ENCODE measurements at regions not wholly inside any gene's neighbourhood (a gene's known extent, or its start where the extent isn't known, plus 50 kb on each side); places are given as distances from the start of the nearest gene placed in this dataset.

DNA sequence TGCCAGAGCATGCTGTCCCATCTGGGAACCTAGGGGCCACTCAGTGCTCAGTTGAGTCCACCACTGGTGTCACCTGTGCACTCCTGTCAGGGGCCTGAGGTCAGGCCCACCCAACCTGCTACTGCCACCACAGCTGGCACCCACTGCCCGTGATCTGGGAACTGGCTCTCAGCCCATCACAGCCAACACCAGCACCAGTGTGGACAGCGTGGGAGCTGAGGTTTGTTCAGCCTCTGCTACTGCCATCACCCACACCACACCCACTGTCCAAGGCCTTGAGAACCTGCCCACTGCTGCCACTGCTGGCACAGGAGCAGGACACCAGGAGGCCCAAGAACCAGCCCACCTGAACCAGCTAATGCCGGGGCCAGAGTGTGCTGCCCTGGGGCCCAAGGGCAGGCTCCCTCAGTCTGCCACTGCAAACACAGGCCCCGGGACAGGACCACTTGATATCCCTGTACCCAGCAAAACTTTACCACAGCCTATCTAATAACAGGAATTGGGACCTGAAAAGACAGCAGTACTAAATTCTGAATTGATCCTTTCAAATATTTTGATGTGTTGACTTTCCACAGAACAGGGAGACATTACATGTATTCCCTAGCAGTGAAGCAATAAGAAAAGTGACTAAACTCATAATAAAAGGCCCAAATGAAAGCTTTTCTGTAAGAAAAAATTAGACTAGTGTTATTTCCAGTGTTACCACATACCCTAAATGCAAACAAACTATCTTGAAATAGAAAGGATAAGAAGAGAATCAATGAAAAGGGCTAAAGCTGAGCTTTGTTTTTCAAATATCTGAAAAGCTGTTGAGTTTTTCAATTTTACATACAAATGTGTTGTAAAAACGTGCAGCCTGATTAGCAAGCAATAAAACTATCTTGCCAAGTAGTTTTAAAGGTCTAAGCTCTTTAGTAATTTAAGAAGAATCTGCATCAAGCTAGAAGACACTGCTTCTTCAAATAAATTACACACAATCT, 640.7 kb downstream of the METTL4 start:
- no peaks in the 10 kb centered on the region for H3K27me3 Mint-ChIP-seq (ENCODE audit: low read depth, unreplicated experiment)
- no peaks in the 10 kb centered on the region for H3K27me3 ChIP-seq (ENCODE audit: insufficient read depth, low read length)
- H4K20me1 ChIP-seq (ENCODE audit: insufficient read depth, low read length) = no peaks in the 10 kb centered on the region
- H3K4me2 ChIP-seq (ENCODE audit: low read length) = no peak overlapping the region
- no peak overlapping the region for H3K27ac ChIP-seq (ENCODE audit: low read depth, low read length)
- no peak overlapping the region for H2AFZ ChIP-seq (ENCODE audit: low read depth, low read length)
- H3K4me1 ChIP-seq (ENCODE audit: insufficient read depth, low read length) = no peaks in the 10 kb centered on the region
- H3K36me3 Mint-ChIP-seq (ENCODE audit: low read depth, unreplicated experiment) = no peaks in the 10 kb centered on the region
- no peak for DNase-seq (ENCODE audit: low read depth)
- no peak overlapping the region for H3K4me3 Mint-ChIP-seq (ENCODE audit: unreplicated experiment)
- no peak overlapping the region for H3K9ac ChIP-seq (ENCODE audit: low read length)
- no peaks in the 10 kb centered on the region for H3K79me2 ChIP-seq (ENCODE audit: insufficient read depth, low read length)
- no peak for FAIRE-seq
- no peak for TF ChIP-seq EZH2 (IDR thresholded peaks at IDR 0.05; ENCODE audit: insufficient read depth, low read length)
- TF ChIP-seq, protein P1, sequence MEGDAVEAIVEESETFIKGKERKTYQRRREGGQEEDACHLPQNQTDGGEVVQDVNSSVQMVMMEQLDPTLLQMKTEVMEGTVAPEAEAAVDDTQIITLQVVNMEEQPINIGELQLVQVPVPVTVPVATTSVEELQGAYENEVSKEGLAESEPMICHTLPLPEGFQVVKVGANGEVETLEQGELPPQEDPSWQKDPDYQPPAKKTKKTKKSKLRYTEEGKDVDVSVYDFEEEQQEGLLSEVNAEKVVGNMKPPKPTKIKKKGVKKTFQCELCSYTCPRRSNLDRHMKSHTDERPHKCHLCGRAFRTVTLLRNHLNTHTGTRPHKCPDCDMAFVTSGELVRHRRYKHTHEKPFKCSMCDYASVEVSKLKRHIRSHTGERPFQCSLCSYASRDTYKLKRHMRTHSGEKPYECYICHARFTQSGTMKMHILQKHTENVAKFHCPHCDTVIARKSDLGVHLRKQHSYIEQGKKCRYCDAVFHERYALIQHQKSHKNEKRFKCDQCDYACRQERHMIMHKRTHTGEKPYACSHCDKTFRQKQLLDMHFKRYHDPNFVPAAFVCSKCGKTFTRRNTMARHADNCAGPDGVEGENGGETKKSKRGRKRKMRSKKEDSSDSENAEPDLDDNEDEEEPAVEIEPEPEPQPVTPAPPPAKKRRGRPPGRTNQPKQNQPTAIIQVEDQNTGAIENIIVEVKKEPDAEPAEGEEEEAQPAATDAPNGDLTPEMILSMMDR (IDR thresholded peaks at IDR 0.05; ENCODE audit: insufficient read depth, low read depth, low read length) = no peak
- H3K9me3 Mint-ChIP-seq (ENCODE audit: unreplicated experiment) = peaks cover 5% of the 10 kb centered on the region
- H3K4me3 ChIP-seq (ENCODE audit: insufficient read depth, low read depth, low read length) = no peak overlapping the region
- no peaks in the 10 kb centered on the region for H3K36me3 ChIP-seq (ENCODE audit: insufficient read depth, low read length)
- H3K4me1 Mint-ChIP-seq (ENCODE audit: low read depth, unreplicated experiment) = no peaks in the 10 kb centered on the region
- no peak overlapping the region for H3K27ac Mint-ChIP-seq (ENCODE audit: unreplicated experiment)
- H3K9me3 ChIP-seq (ENCODE audit: insufficient read depth, low read depth, low read length) = no peaks in the 10 kb centered on the region

DNA sequence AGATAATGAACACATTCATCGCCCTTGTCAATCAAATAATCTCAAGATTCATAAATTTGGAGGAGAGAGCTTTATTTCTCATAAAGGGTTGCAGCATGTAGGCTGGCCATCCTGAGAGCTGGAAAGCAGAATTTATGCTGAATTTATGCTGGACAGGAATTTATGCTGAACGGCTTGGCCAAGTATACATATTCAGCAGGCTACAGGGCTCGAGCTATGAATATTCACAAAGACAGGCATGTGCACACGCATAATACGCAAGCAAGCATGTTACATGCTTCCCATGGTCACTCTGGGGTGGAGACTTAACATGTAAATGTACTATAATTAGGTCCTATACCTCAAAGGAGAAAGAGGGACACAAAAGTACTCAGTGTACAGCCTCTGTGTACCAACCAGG, 618.8 kb downstream of the METTL4 start:
- no peak overlapping the region for H3K4me2 ChIP-seq (ENCODE audit: low read length)
- H4K20me1 ChIP-seq (ENCODE audit: insufficient read depth, low read length) = no peaks in the 10 kb centered on the region
- H3K4me3 ChIP-seq (ENCODE audit: insufficient read depth, low read depth, low read length) = no peak overlapping the region
- H3K9ac ChIP-seq (ENCODE audit: low read length) = no peak overlapping the region
- TF ChIP-seq EZH2 (IDR thresholded peaks at IDR 0.05; ENCODE audit: insufficient read depth, low read length) = no peak
- TF ChIP-seq, protein P1 (IDR thresholded peaks at IDR 0.05; ENCODE audit: insufficient read depth, low read depth, low read length) = no peak
- Mint-ChIP-seq H3K4me3 (ENCODE audit: unreplicated experiment) (no peak overlapping the region), H3K4me1 (ENCODE audit: low read depth, unreplicated experiment) (no peaks in the 10 kb centered on the region), H3K27me3 (ENCODE audit: low read depth, unreplicated experiment) (peaks cover 4% of the 10 kb centered on the region), H3K27ac (ENCODE audit: unreplicated experiment) (no peak overlapping the region), H3K9me3 (ENCODE audit: unreplicated experiment) (no peaks in the 10 kb centered on the region), H3K36me3 (ENCODE audit: low read depth, unreplicated experiment) (no peaks in the 10 kb centered on the region)
- H3K36me3 ChIP-seq (ENCODE audit: insufficient read depth, low read length) = no peaks in the 10 kb centered on the region
- H2AFZ ChIP-seq (ENCODE audit: low read depth, low read length) = no peak overlapping the region
- no peak overlapping the region for H3K27ac ChIP-seq (ENCODE audit: low read depth, low read length)
- no peaks in the 10 kb centered on the region for H3K27me3 ChIP-seq (ENCODE audit: insufficient read depth, low read length)
- H3K79me2 ChIP-seq (ENCODE audit: insufficient read depth, low read length) = no peaks in the 10 kb centered on the region
- H3K4me1 ChIP-seq (ENCODE audit: insufficient read depth, low read length) = no peaks in the 10 kb centered on the region
- no peak for FAIRE-seq
- no peaks in the 10 kb centered on the region for H3K9me3 ChIP-seq (ENCODE audit: insufficient read depth, low read depth, low read length)
- no peak for DNase-seq (ENCODE audit: low read depth)

Measured in astrocyte (in vitro differentiated cells and primary cell).